Upper lobe of left lung (tissue), 6 donors: ENCODE measurements at regions not wholly inside any gene's neighbourhood (a gene's known extent, or its start where the extent isn't known, plus 50 kb on each side); places are given as distances from the start of the nearest gene placed in this dataset.

Source experiments
- ATAC-seq, 2 donors: fragments of 200-7000 bp; cut with Tn5 transposase; one replicate each; pipeline ENCODE4 v1.9.1; 2022; ENCODE audit warnings: mild to moderate bottlenecking in 2 of 2, moderate library complexity in 2 of 2; ENCODE audit not compliant: low FRiP score in 2 of 2
- DNase-seq, 2 donors: peaks; one replicate each; pipeline ENCODE4 v3.0.0-alpha.2; 2019 to 2020
- H3K27ac ChIP-seq, 4 donors: fragments of 200-600 bp; sonication (generic); one replicate each; pipeline ENCODE4 v1.5.1; 2016 to 2019
- H3K27me3 ChIP-seq, 4 donors: fragments of 200-600 bp; sonication (generic); one replicate each; pipeline ENCODE4 v1.5.1; 2017 to 2019
- H3K36me3 ChIP-seq, 4 donors: fragments of 200-600 bp; sonication (generic); one replicate each; pipeline ENCODE4 v1.5.1; 2016 to 2019
- H3K4me1 ChIP-seq, 4 donors: fragments of 200-600 bp; sonication (generic); one replicate each; pipeline ENCODE4 v1.5.1; 2018 to 2019
- H3K4me3 ChIP-seq, 4 donors: fragments of 200-600 bp; sonication (generic); one replicate each; pipeline ENCODE4 v1.5.1; 2017 to 2019; ENCODE audit warnings: mild to moderate bottlenecking in 2 of 4, moderate library complexity in 1 of 4
- H3K9me3 ChIP-seq, 4 donors: fragments of 200-600 bp; sonication (generic); one replicate each; pipeline ENCODE4 v1.5.1; 2018 to 2019
- CTCF ChIP-seq, 6 experiments: fragments of 450-650 bp in 4 of 6; fragments of 200-600 bp in 2 of 6; sonication (generic) in 2 of 6; IDR thresholded peaks; one replicate each; pipeline ENCODE4 v1.5.1; 2016 to 2019; ENCODE audit warnings: antibody characterized with exemption in 6 of 6
- EP300 ChIP-seq, 4 donors: sonication (generic); formaldehyde crosslinking; IDR thresholded peaks; one replicate each; pipeline ENCODE4 v1.5.1; 2017; ENCODE audit warnings: antibody characterized with exemption in 4 of 4, control low read depth in 2 of 4
- POLR2A ChIP-seq, 4 donors: fragments of 450-650 bp; IDR thresholded peaks; one replicate each; pipeline ENCODE4 v1.5.1; 2016 to 2017; ENCODE audit warnings: antibody characterized with exemption in 4 of 4, mild to moderate bottlenecking in 2 of 4
- POLR2AphosphoS5 ChIP-seq, 2 donors: sonication (generic); formaldehyde crosslinking; IDR thresholded peaks; one replicate each; pipeline ENCODE4 v1.5.1; 2017; ENCODE audit warnings: antibody characterized with exemption in 2 of 2
- WGBS, 2 donors: methylation state at CpG; one replicate each; pipeline ENCODE4 v1.1.5; 2017 to 2018; 5-methylcytosine and 5-hydroxymethylcytosine counted together
- donor health status: DM: no; HTN: no; CAD: no; lungs with moderate emphysema.
- donor health status: DM: no; HTN: yes; CAD: no; lungs with severe emphysema.

GRCh38 chr10:63921908-63922467 is 400.8 kb downstream of the REEP3 start:
- WGBS, 2 donors = 73 to 75% methylated on average over 4 of the region's 4 CpGs
- Histone ChIP-seq H3K4me3 (no peak overlapping the region), H3K27me3 (no peaks in the 10 kb centered on the region), H3K36me3 (no peaks in the 10 kb centered on the region), H3K4me1 (peaks cover 0 to 4% (median 3%) of the 10 kb centered on the region in 4 donors), H3K27ac (no peak overlapping the region), H3K9me3 (no peaks in the 10 kb centered on the region)
- ATAC-seq (no peak), DNase-seq (no peak)
- no peak for TF ChIP-seq POLR2A (IDR thresholded peaks at IDR 0.05)

- H3K27me3 ChIP-seq = no peaks in the 10 kb centered on the region
- no peak overlapping the region for H3K4me3 ChIP-seq
- ATAC-seq = no peak
- H3K9me3 ChIP-seq = no peaks in the 10 kb centered on the region
- H3K27ac ChIP-seq = no peak overlapping the region
- no peaks in the 10 kb centered on the region for H3K36me3 ChIP-seq
- TF ChIP-seq CTCF (IDR thresholded peaks at IDR 0.05) (no peak), EP300 (IDR thresholded peaks at IDR 0.05) (no peak), POLR2A (IDR thresholded peaks at IDR 0.05) (no peak), POLR2AphosphoS5 (IDR thresholded peaks at IDR 0.05) (no peak)
- DNase-seq = no peak
- WGBS, 2 donors = 48 to 53% methylated on average over 4 to 6 of the region's 6 CpGs
- peaks cover 0 to under 1% (median 0%) of the 10 kb centered on the region in 4 donors for H3K4me1 ChIP-seq
Measured at GRCh38 chr10:63922468-63923284, 401.5 kb downstream of the REEP3 start.

GRCh38 chr10:63929831-63930467 is 408.7 kb downstream of the REEP3 start:
- H3K27ac ChIP-seq = no peak overlapping the region
- TF ChIP-seq CTCF (IDR thresholded peaks at IDR 0.05) (no peak), POLR2A (IDR thresholded peaks at IDR 0.05) (no peak), EP300 (IDR thresholded peaks at IDR 0.05) (no peak), POLR2AphosphoS5 (IDR thresholded peaks at IDR 0.05) (no peak)
- H3K9me3 ChIP-seq = no peaks in the 10 kb centered on the region
- WGBS, 2 donors = 72 to 80% methylated on average over 4 of the region's 4 CpGs
- no peaks in the 10 kb centered on the region for H3K36me3 ChIP-seq
- H3K4me3 ChIP-seq = no peak overlapping the region
- ATAC-seq = no peak
- no peak for DNase-seq
- no peaks in the 10 kb centered on the region for H3K4me1 ChIP-seq
- H3K27me3 ChIP-seq = no peaks in the 10 kb centered on the region

GRCh38 chr10:63930584-63930983 is 409.4 kb downstream of the REEP3 start:
- Histone ChIP-seq H3K4me3 (no peak overlapping the region), H3K4me1 (no peaks in the 10 kb centered on the region), H3K9me3 (no peaks in the 10 kb centered on the region), H3K27me3 (no peaks in the 10 kb centered on the region), H3K36me3 (no peaks in the 10 kb centered on the region), H3K27ac (no peak overlapping the region)
- no peak for TF ChIP-seq POLR2A (IDR thresholded peaks at IDR 0.05)
- TF ChIP-seq CTCF (IDR thresholded peaks at IDR 0.05) = no peak
- TF ChIP-seq POLR2AphosphoS5 (IDR thresholded peaks at IDR 0.05) = no peak
- TF ChIP-seq EP300 (IDR thresholded peaks at IDR 0.05) = no peak
- ATAC-seq (no peak), DNase-seq (no peak)
- 92 to 94% methylated on average over 4 of the region's 4 CpGs for WGBS, 2 donors

GRCh38 chr10:63935705-63936104 is 414.5 kb downstream of the REEP3 start:
- no peak overlapping the region for H3K27ac ChIP-seq
- ATAC-seq (no peak), DNase-seq (no peak)
- no peaks in the 10 kb centered on the region for H3K9me3 ChIP-seq
- H3K27me3 ChIP-seq = no peaks in the 10 kb centered on the region
- 68 to 78% methylated on average over 2 of the region's 2 CpGs for WGBS, 2 donors
- no peaks in the 10 kb centered on the region for H3K36me3 ChIP-seq
- TF ChIP-seq EP300 (IDR thresholded peaks at IDR 0.05) (no peak), POLR2A (IDR thresholded peaks at IDR 0.05) (no peak), POLR2AphosphoS5 (IDR thresholded peaks at IDR 0.05) (no peak), CTCF (IDR thresholded peaks at IDR 0.05) (no peak)
- H3K4me1 ChIP-seq = no peaks in the 10 kb centered on the region
- no peak overlapping the region for H3K4me3 ChIP-seq
